WTC11 (cell line): ENCODE measurements at regions not wholly inside any gene's neighbourhood (a gene's known extent, or its start where the extent isn't known, plus 50 kb on each side); places are given as distances from the start of the nearest gene placed in this dataset.

Source experiments
- ATAC-seq: fragments of 200-7000 bp; cut with Tn5 transposase; 2 replicates; pipeline ENCODE4 v1.10.0; 2021; ENCODE audit warnings: mild to moderate bottlenecking, moderate library complexity
- CTCF ChIA-PET: fragments of 300-600 bp; sonication (Branson Sonifier 250); formaldehyde crosslinking; loops from one replicate; lab custom pipeline; 2021; ENCODE audit warnings: antibody characterized with exemption; lab: Charles Lee
- POLR2A ChIA-PET: fragments of 350-600 bp; sonication (Branson Sonifier 250); formaldehyde crosslinking; loops from one replicate; lab custom pipeline; 2021; ENCODE audit warnings: antibody characterized with exemption; lab: Charles Lee
- DNase-seq: peaks from one replicate; pipeline ENCODE4 v3.0.0; 2021; ENCODE audit warnings: low spot score
- H3K27ac Mint-ChIP-seq: 2 replicates; pipeline ENCODE4 v1.8.0; 2021; ENCODE audit warnings: mixed read lengths
- H3K27me3 Mint-ChIP-seq: 2 replicates; pipeline ENCODE4 v1.8.0; 2021; ENCODE audit warnings: low read depth, mild to moderate bottlenecking, moderate library complexity, mixed read lengths
- H3K36me3 Mint-ChIP-seq: 2 replicates; pipeline ENCODE4 v1.8.0; 2021; ENCODE audit warnings: mixed read lengths
- H3K4me1 Mint-ChIP-seq: 2 replicates; pipeline ENCODE4 v1.8.0; 2022; ENCODE audit warnings: mixed read lengths
- H3K4me3 Mint-ChIP-seq: 2 replicates; pipeline ENCODE4 v1.8.0; 2021; ENCODE audit warnings: mild to moderate bottlenecking, moderate library complexity, mixed read lengths
- H3K9me3 Mint-ChIP-seq: 2 replicates; pipeline ENCODE4 v1.8.0; 2021; ENCODE audit warnings: mixed read lengths
- ATF1 ChIP-seq: sonication (generic); formaldehyde crosslinking; IDR thresholded peaks from 2 replicates; pipeline ENCODE4 v1.8.1; 2023; ENCODE audit warnings: mild to moderate bottlenecking, moderate library complexity, missing genetic modification reagents
- CDX4 ChIP-seq: fragments of 250-450 bp; sonication (Bioruptor Pico); IDR thresholded peaks from 2 replicates; pipeline ENCODE4 v1.9.0; 2021; ENCODE audit warnings: moderate library complexity, mild to moderate bottlenecking, inconsistent platforms, borderline replicate concordance
- CREB1 ChIP-seq: sonication (generic); formaldehyde crosslinking; IDR thresholded peaks from 2 replicates; pipeline ENCODE4 v1.8.0; 2023; ENCODE audit warnings: mild to moderate bottlenecking, missing genetic modification reagents
- ELF4 ChIP-seq: sonication (generic); formaldehyde crosslinking; IDR thresholded peaks from 2 replicates; pipeline ENCODE4 v1.8.1; 2022; ENCODE audit warnings: low read depth, mild to moderate bottlenecking, moderate library complexity, missing genetic modification reagents
- ESRRA ChIP-seq: sonication (generic); formaldehyde crosslinking; IDR thresholded peaks from 2 replicates; pipeline ENCODE4 v1.8.1; 2022; ENCODE audit warnings: mild to moderate bottlenecking, missing genetic modification reagents, borderline replicate concordance
- FOXK1 ChIP-seq: sonication (generic); formaldehyde crosslinking; IDR thresholded peaks from 2 replicates; pipeline ENCODE4 v1.8.0; 2022; ENCODE audit warnings: mild to moderate bottlenecking, moderate library complexity, missing genetic modification reagents
- HMGA2 ChIP-seq: fragments of 250-450 bp; sonication (Bioruptor Pico); IDR thresholded peaks from 2 replicates; pipeline ENCODE4 v1.4.0; 2021; ENCODE audit warnings: mild to moderate bottlenecking, moderate library complexity
- JAZF1 ChIP-seq: fragments of 250-450 bp; sonication (Bioruptor Pico); IDR thresholded peaks from 2 replicates; pipeline ENCODE4 v1.9.0; 2021; ENCODE audit warnings: moderate library complexity, mild to moderate bottlenecking, inconsistent platforms
- MYBL2 ChIP-seq: sonication (generic); formaldehyde crosslinking; IDR thresholded peaks from 2 replicates; pipeline ENCODE4 v1.8.1; 2023; ENCODE audit warnings: mild to moderate bottlenecking, moderate library complexity, missing genetic modification reagents
- NFE2L1 ChIP-seq: sonication (generic); formaldehyde crosslinking; IDR thresholded peaks from 2 replicates; pipeline ENCODE4 v1.8.1; 2023; ENCODE audit warnings: missing genetic modification reagents
- PRRX2 ChIP-seq: fragments of 250-450 bp; sonication (Bioruptor Pico); IDR thresholded peaks from 2 replicates; pipeline ENCODE4 v1.8.0; 2021; ENCODE audit warnings: mild to moderate bottlenecking
- SMAD3 ChIP-seq: sonication (generic); formaldehyde crosslinking; IDR thresholded peaks from 2 replicates; pipeline ENCODE4 v1.8.0; 2022; ENCODE audit warnings: missing genetic modification reagents, mild to moderate bottlenecking, borderline replicate concordance
- SOX15 ChIP-seq: fragments of 250-450 bp; sonication (Bioruptor Pico); IDR thresholded peaks from 2 replicates; pipeline ENCODE4 v1.9.0; 2021; ENCODE audit warnings: mild to moderate bottlenecking
- TP53 ChIP-seq: sonication (generic); formaldehyde crosslinking; IDR thresholded peaks from 2 replicates; pipeline ENCODE4 v1.8.1; 2023; ENCODE audit warnings: mild to moderate bottlenecking, missing genetic modification reagents
- ZBTB21 ChIP-seq: sonication (generic); formaldehyde crosslinking; IDR thresholded peaks from 2 replicates; pipeline ENCODE4 v1.8.1; 2023; ENCODE audit warnings: mild to moderate bottlenecking, missing genetic modification reagents, borderline replicate concordance
- ZNF317 ChIP-seq: sonication (generic); formaldehyde crosslinking; IDR thresholded peaks from 2 replicates; pipeline ENCODE4 v1.8.1; 2023; ENCODE audit warnings: low read depth, mild to moderate bottlenecking, moderate library complexity, missing genetic modification reagents, borderline replicate concordance
- ZSCAN18 ChIP-seq: fragments of 250-450 bp; sonication (Bioruptor Pico); IDR thresholded peaks from 2 replicates; pipeline ENCODE4 v2.1.2; 2022; ENCODE audit warnings: mild to moderate bottlenecking, moderate library complexity
- TF ChIP-seq, protein P1 (sequence below): sonication (generic); formaldehyde crosslinking; IDR thresholded peaks from 2 replicates; pipeline ENCODE4 v1.8.1; 2023; ENCODE audit warnings: mild to moderate bottlenecking, missing genetic modification reagents, moderate library complexity
- TF ChIP-seq, protein P2 (sequence below): fragments of 250-450 bp; sonication (Bioruptor Pico); IDR thresholded peaks from 2 replicates; pipeline ENCODE4 v1.9.0; 2021; ENCODE audit warnings: mild to moderate bottlenecking
- TF ChIP-seq, protein P3 (sequence below): sonication (generic); formaldehyde crosslinking; IDR thresholded peaks from 2 replicates; pipeline ENCODE4 v1.8.1; 2023; ENCODE audit warnings: mild to moderate bottlenecking, missing genetic modification reagents

- H3K27ac Mint-ChIP-seq, result no peak overlapping the region
- no peaks in the 10 kb centered on the region for H3K27me3 Mint-ChIP-seq
- TF ChIP-seq, protein P1, sequence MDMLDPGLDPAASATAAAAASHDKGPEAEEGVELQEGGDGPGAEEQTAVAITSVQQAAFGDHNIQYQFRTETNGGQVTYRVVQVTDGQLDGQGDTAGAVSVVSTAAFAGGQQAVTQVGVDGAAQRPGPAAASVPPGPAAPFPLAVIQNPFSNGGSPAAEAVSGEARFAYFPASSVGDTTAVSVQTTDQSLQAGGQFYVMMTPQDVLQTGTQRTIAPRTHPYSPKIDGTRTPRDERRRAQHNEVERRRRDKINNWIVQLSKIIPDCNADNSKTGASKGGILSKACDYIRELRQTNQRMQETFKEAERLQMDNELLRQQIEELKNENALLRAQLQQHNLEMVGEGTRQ, result no peak
- TF ChIP-seq ELF4, result no peak
- TF ChIP-seq JAZF1 (CRISPR knock-in tag), result no peak
- TF ChIP-seq ZBTB21 (CRISPR knock-in tag), result no peak
- no peak for TF ChIP-seq ZNF317 (CRISPR knock-in tag)
- TF ChIP-seq PRRX2 (CRISPR knock-in tag), result no peak
- no peak for TF ChIP-seq CDX4 (CRISPR knock-in tag)
- no peak for TF ChIP-seq HMGA2 (CRISPR knock-in tag)
- no peak for TF ChIP-seq FOXK1
- TF ChIP-seq, protein P2, sequence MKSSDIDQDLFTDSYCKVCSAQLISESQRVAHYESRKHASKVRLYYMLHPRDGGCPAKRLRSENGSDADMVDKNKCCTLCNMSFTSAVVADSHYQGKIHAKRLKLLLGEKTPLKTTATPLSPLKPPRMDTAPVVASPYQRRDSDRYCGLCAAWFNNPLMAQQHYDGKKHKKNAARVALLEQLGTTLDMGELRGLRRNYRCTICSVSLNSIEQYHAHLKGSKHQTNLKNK (CRISPR knock-in tag), result no peak
- no peak for TF ChIP-seq ZSCAN18
- no peak for TF ChIP-seq MYBL2
- TF ChIP-seq, protein P3, sequence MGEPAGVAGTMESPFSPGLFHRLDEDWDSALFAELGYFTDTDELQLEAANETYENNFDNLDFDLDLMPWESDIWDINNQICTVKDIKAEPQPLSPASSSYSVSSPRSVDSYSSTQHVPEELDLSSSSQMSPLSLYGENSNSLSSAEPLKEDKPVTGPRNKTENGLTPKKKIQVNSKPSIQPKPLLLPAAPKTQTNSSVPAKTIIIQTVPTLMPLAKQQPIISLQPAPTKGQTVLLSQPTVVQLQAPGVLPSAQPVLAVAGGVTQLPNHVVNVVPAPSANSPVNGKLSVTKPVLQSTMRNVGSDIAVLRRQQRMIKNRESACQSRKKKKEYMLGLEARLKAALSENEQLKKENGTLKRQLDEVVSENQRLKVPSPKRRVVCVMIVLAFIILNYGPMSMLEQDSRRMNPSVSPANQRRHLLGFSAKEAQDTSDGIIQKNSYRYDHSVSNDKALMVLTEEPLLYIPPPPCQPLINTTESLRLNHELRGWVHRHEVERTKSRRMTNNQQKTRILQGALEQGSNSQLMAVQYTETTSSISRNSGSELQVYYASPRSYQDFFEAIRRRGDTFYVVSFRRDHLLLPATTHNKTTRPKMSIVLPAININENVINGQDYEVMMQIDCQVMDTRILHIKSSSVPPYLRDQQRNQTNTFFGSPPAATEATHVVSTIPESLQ (CRISPR knock-in tag), result no peak
- TF ChIP-seq CREB1 (CRISPR knock-in tag), result no peak
- no peak for TF ChIP-seq SMAD3 (CRISPR knock-in tag)
- TF ChIP-seq ESRRA, result no peak
- no peak for TF ChIP-seq SOX15
- no peak for TF ChIP-seq TP53 (CRISPR knock-in tag)
- no peak for TF ChIP-seq NFE2L1 (CRISPR knock-in tag)
- ChIA-PET CTCF (no interaction called here), POLR2A (no interaction called here)
- H3K4me3 Mint-ChIP-seq, result no peak overlapping the region
- 0 out of 2 replicates have a peak, but pooled peaks cover 2% of the 10 kb centered on the region for H3K36me3 Mint-ChIP-seq
- H3K9me3 Mint-ChIP-seq, result peaks cover 14% of the 10 kb centered on the region
- ATAC-seq, result no peak
- DNase-seq, result no peak
- peaks cover 50% of the 10 kb centered on the region for H3K4me1 Mint-ChIP-seq
Observed at GRCh38 chr2:12317814-12318426, 398.8 kb upstream of the TRIB2 start.

DNA sequence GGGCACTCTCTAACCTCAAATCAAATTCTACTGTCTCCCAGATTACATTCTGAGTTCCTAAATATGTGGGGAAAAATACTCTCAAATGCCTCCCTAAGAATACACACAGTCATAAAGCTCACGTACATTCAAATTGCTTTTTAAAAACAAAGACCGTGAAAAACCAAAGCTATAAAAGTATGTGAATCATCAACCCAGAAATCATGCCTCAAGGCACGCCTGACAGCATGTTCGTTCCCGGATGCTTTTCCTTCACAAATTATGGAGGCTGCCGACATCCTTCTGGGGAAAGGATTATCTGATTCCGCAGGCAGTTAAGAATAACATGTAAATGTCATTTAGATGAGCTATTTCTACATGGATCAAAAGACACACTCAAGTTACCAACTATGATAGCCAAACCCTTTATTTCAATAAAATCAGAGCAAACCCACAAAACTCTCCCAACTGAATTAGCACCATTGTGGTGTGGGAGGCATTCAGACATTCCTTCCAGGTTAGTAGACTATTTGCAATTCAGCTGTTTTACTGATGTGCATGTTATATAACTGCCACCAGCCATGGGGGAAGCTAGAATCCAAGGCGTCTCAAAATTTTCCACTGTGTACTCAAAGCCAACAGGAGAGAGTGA lies 398.2 kb upstream of the TRIB2 start:
- 0 out of 2 replicates have a peak, but pooled peaks cover 2% of the 10 kb centered on the region for H3K36me3 Mint-ChIP-seq
- no peak overlapping the region for H3K27ac Mint-ChIP-seq
- H3K27me3 Mint-ChIP-seq, result no peaks in the 10 kb centered on the region
- no peak overlapping the region for H3K4me3 Mint-ChIP-seq
- H3K9me3 Mint-ChIP-seq, result peaks cover 14% of the 10 kb centered on the region
- no peak for DNase-seq
- ChIA-PET CTCF (no interaction called here), POLR2A (no interaction called here)
- no peak for ATAC-seq
- peaks cover 44% of the 10 kb centered on the region for H3K4me1 Mint-ChIP-seq
- TF ChIP-seq ATF1, result no peak
